SU-DHL-6 (cell line): ENCODE measurements at regions not wholly inside any gene's neighbourhood (a gene's known extent, or its start where the extent isn't known, plus 50 kb on each side); places are given as distances from the start of the nearest gene placed in this dataset.

ENCODE experiments used
- CTCF ChIP-seq: fragments of 200-600 bp; sonication (generic); IDR thresholded peaks from one replicate; pipeline ENCODE4 v1.5.1; 2017; ENCODE audit warnings: antibody characterized with exemption, mild to moderate bottlenecking, low read length, moderate library complexity; ENCODE audit not compliant: insufficient read depth, poor library complexity, severe bottlenecking
- EZH2phosphoT487 ChIP-seq: fragments of 200-600 bp; sonication (generic), shearing (Covaris generic); conservative IDR thresholded peaks from 2 replicates; pipeline ENCODE4 v1.6.1; 2018; ENCODE audit warnings: mild to moderate bottlenecking, antibody characterized with exemption, low read length, moderate library complexity, mixed read lengths

- TF ChIP-seq EZH2phosphoT487 (no peak), CTCF (no peak)
Observed at GRCh38 chr18:76584414-76585310, 89.6 kb upstream of the ZNF516 start.
